ENCODE measurements at regions not wholly inside any gene's neighbourhood (a gene's known extent, or its start where the extent isn't known, plus 50 kb on each side); places are given as distances from the start of the nearest gene placed in this dataset.

- no peak for DNase-seq
- Mint-ChIP-seq H3K27ac (no peak overlapping the region), H3K27me3 (no peaks in the 10 kb centered on the region), H3K4me1 (ENCODE audit: low read depth) (no peaks in the 10 kb centered on the region), H3K36me3 (ENCODE audit: low read depth) (no peaks in the 10 kb centered on the region), H3K4me3 (no peak overlapping the region), H3K9me3 (peaks cover 3% of the 10 kb centered on the region)
- intact Hi-C loops (cut with DNase I, micrococcal nuclease) = no loop called here
- Histone ChIP-seq H3K27me3 (ENCODE audit: control insufficient read depth in 1 of 2, insufficient read depth in 2 of 2, low read length in 2 of 2) (no peaks in the 10 kb centered on the region), H3K4me3 (ENCODE audit: low read length) (no peak overlapping the region), H3K9me3 (ENCODE audit: control insufficient read depth in 1 of 2, insufficient read depth in 1 of 2, low read length in 2 of 2) (no peaks in the 10 kb centered on the region), H3K36me3 (ENCODE audit: insufficient read depth, low read length) (no peaks in the 10 kb centered on the region), H3K27ac (ENCODE audit: low read depth in 1 of 2, low read length in 2 of 2) (no peak overlapping the region), H3K4me1 (ENCODE audit: insufficient read depth, low read length) (no peaks in the 10 kb centered on the region)
- ChIA-PET POLR2A (no interaction called here), CTCF (no interaction called here)
- ATAC-seq (ENCODE audit: poor library complexity) = no peak
- TF ChIP-seq CTCF (IDR thresholded peaks at IDR 0.05) = no peak
These were observed 1466.4 kb downstream of the FAM181B start for GRCh38 chr11:81267246-81267645.

GRCh38 chr11:81259471-81259870, 1474.2 kb downstream of the FAM181B start:
- Mint-ChIP-seq H3K4me3 (no peak overlapping the region), H3K27me3 (no peaks in the 10 kb centered on the region), H3K27ac (no peak overlapping the region), H3K36me3 (ENCODE audit: low read depth) (no peaks in the 10 kb centered on the region), H3K4me1 (ENCODE audit: low read depth) (no peaks in the 10 kb centered on the region), H3K9me3 (peaks cover 9% of the 10 kb centered on the region)
- intact Hi-C loops (cut with DNase I, micrococcal nuclease) = no loop called here
- H3K4me3 ChIP-seq (ENCODE audit: low read length) = no peak overlapping the region
- H3K36me3 ChIP-seq (ENCODE audit: insufficient read depth, low read length) = no peaks in the 10 kb centered on the region
- no peak overlapping the region for H3K27ac ChIP-seq (ENCODE audit: low read depth in 1 of 2, low read length in 2 of 2)
- ATAC-seq (ENCODE audit: poor library complexity) (no peak), DNase-seq (no peak)
- H3K4me1 ChIP-seq (ENCODE audit: insufficient read depth, low read length) = no peaks in the 10 kb centered on the region
- no peak for TF ChIP-seq CTCF (IDR thresholded peaks at IDR 0.05)
- CTCF ChIA-PET = no interaction called here
- POLR2A ChIA-PET = no interaction called here
- no peaks in the 10 kb centered on the region for H3K9me3 ChIP-seq (ENCODE audit: control insufficient read depth in 1 of 2, insufficient read depth in 1 of 2, low read length in 2 of 2)
- no peaks in the 10 kb centered on the region for H3K27me3 ChIP-seq (ENCODE audit: control insufficient read depth in 1 of 2, insufficient read depth in 2 of 2, low read length in 2 of 2)

- CTCF ChIA-PET = no interaction called here
- Mint-ChIP-seq H3K9me3 (peaks cover 9% of the 10 kb centered on the region), H3K4me1 (ENCODE audit: low read depth) (no peaks in the 10 kb centered on the region)
These were observed 1477.8 kb downstream of the FAM181B start for GRCh38 chr11:81255895-81256294.

More at GRCh38 chr11:81255895-81256294, 1477.8 kb downstream of the FAM181B start:
- Histone ChIP-seq H3K36me3 (ENCODE audit: insufficient read depth, low read length) (no peaks in the 10 kb centered on the region), H3K4me1 (ENCODE audit: insufficient read depth, low read length) (no peaks in the 10 kb centered on the region), H3K9me3 (ENCODE audit: control insufficient read depth in 1 of 2, insufficient read depth in 1 of 2, low read length in 2 of 2) (peaks cover 0 to 5% of the 10 kb centered on the region in 2 experiments), H3K27ac (ENCODE audit: low read depth in 1 of 2, low read length in 2 of 2) (no peak overlapping the region), H3K4me3 (ENCODE audit: low read length) (no peak overlapping the region), H3K27me3 (ENCODE audit: control insufficient read depth in 1 of 2, insufficient read depth in 2 of 2, low read length in 2 of 2) (no peaks in the 10 kb centered on the region)
- H3K36me3 Mint-ChIP-seq (ENCODE audit: low read depth) = no peaks in the 10 kb centered on the region
- no peak overlapping the region for H3K27ac Mint-ChIP-seq
- intact Hi-C loops (cut with DNase I, micrococcal nuclease) = no loop called here
- ATAC-seq (ENCODE audit: poor library complexity) (no peak), DNase-seq (no peak)
- H3K27me3 Mint-ChIP-seq = no peaks in the 10 kb centered on the region
- POLR2A ChIA-PET = no interaction called here
- TF ChIP-seq CTCF (IDR thresholded peaks at IDR 0.05) = no peak
- H3K4me3 Mint-ChIP-seq = no peak overlapping the region

Data from CD4-positive, alpha-beta T cell (primary cell).